ENCODE measurements at regions not wholly inside any gene's neighbourhood (a gene's known extent, or its start where the extent isn't known, plus 50 kb on each side); places are given as distances from the start of the nearest gene placed in this dataset.

- H3K4me1 ChIP-seq = no peaks in the 10 kb centered on the region
- no peak for ATAC-seq
Measured at GRCh38 chr4:174438711-174439110, 83.6 kb downstream of the HPGD start.

GRCh38 chr4:174437749-174438148 lies 84.5 kb downstream of the HPGD start:
- Histone ChIP-seq H3K27ac (no peak overlapping the region), H3K4me3 (no peak overlapping the region), H3K36me3 (no peaks in the 10 kb centered on the region), H3K4me1 (no peaks in the 10 kb centered on the region), H3K9me3 (no peaks in the 10 kb centered on the region), H3K27me3 (no peaks in the 10 kb centered on the region)
- ATAC-seq (peak; percentile 33), DNase-seq (no peak)
- intact Hi-C loops (cut with DNase I) = no loop called here
- no peak for TF ChIP-seq CTCF (IDR thresholded peaks at IDR 0.05)

More at GRCh38 chr4:174438711-174439110, 83.6 kb downstream of the HPGD start:
- no peak overlapping the region for H3K27ac ChIP-seq
- intact Hi-C loops (cut with DNase I) = no loop called here
- H3K36me3 ChIP-seq = no peaks in the 10 kb centered on the region
- no peak overlapping the region for H3K4me3 ChIP-seq
- no peaks in the 10 kb centered on the region for H3K9me3 ChIP-seq
- no peaks in the 10 kb centered on the region for H3K27me3 ChIP-seq
- no peak for TF ChIP-seq CTCF (IDR thresholded peaks at IDR 0.05)
- DNase-seq = no peak

- Histone ChIP-seq H3K4me3 (no peak overlapping the region), H3K36me3 (no peaks in the 10 kb centered on the region), H3K27ac (no peak overlapping the region), H3K4me1 (no peaks in the 10 kb centered on the region), H3K9me3 (no peaks in the 10 kb centered on the region), H3K27me3 (no peaks in the 10 kb centered on the region)
- TF ChIP-seq CTCF (IDR thresholded peaks at IDR 0.05) = no peak
- DNase-seq = peak in 2 of 4 donors; percentile 33 to 52
- intact Hi-C loops (cut with DNase I) = no loop called here
- peak; percentile 92 for ATAC-seq
Measured at GRCh38 chr4:174437324-174437723, 85.0 kb downstream of the HPGD start.

GRCh38 chr4:174436377-174436776 lies 85.9 kb downstream of the HPGD start:
- Histone ChIP-seq H3K4me3 (no peak overlapping the region), H3K27me3 (no peaks in the 10 kb centered on the region), H3K36me3 (no peaks in the 10 kb centered on the region), H3K9me3 (no peaks in the 10 kb centered on the region), H3K27ac (no peak overlapping the region), H3K4me1 (no peaks in the 10 kb centered on the region)
- ATAC-seq (no peak), DNase-seq (no peak)
- TF ChIP-seq CTCF (IDR thresholded peaks at IDR 0.05) = no peak
- intact Hi-C loops (cut with DNase I) = no loop called here

- intact Hi-C loops (cut with DNase I) = no loop called here
Measured at GRCh38 chr4:174435974-174436373, 86.3 kb downstream of the HPGD start.

More at GRCh38 chr4:174435974-174436373, 86.3 kb downstream of the HPGD start:
- Histone ChIP-seq H3K4me1 (no peaks in the 10 kb centered on the region), H3K27ac (no peak overlapping the region), H3K27me3 (no peaks in the 10 kb centered on the region), H3K4me3 (no peak overlapping the region), H3K36me3 (no peaks in the 10 kb centered on the region), H3K9me3 (no peaks in the 10 kb centered on the region)
- TF ChIP-seq CTCF (IDR thresholded peaks at IDR 0.05) = no peak
- no peak for DNase-seq
- ATAC-seq = no peak

Measured in left lung (tissue), 4 donors.